NB4 (cell line): ENCODE measurements at regions not wholly inside any gene's neighbourhood (a gene's known extent, or its start where the extent isn't known, plus 50 kb on each side); places are given as distances from the start of the nearest gene placed in this dataset.

Experiments
- CTCF ChIP-seq: IDR thresholded peaks from one replicate; pipeline ENCODE4 v1.5.1; 2012; ENCODE audit warnings: low read depth, low read length
- MYC ChIP-seq: IDR thresholded peaks from 2 replicates; pipeline ENCODE4 v1.6.1; 2011; ENCODE audit warnings: low read depth, low read length
- POLR2A ChIP-seq: IDR thresholded peaks from 2 replicates; pipeline ENCODE4 v1.6.1; 2011; ENCODE audit warnings: mild to moderate bottlenecking; ENCODE audit not compliant: insufficient read length; ENCODE audit errors: extremely low read depth

GRCh38 chr2:52495816-52496215 is 1271.8 kb upstream of the CHAC2 start:
- TF ChIP-seq CTCF (no peak), POLR2A (no peak), MYC (no peak)
